GM12875 (cell line): ENCODE measurements at regions not wholly inside any gene's neighbourhood (a gene's known extent, or its start where the extent isn't known, plus 50 kb on each side); places are given as distances from the start of the nearest gene placed in this dataset.

Source experiments
- H3K4me3 ChIP-seq: one replicate; pipeline ENCODE4 v1.5.1; 2011; ENCODE audit warnings: low read depth, low read length, control low read depth
- TF ChIP-seq, protein P1 (sequence below): IDR thresholded peaks from 2 replicates; pipeline ENCODE4 v1.5.1; 2011; ENCODE audit warnings: low read depth, mild to moderate bottlenecking, control low read depth, inconsistent platforms, low read length, moderate library complexity, borderline replicate concordance; ENCODE audit not compliant: insufficient read depth

DNA sequence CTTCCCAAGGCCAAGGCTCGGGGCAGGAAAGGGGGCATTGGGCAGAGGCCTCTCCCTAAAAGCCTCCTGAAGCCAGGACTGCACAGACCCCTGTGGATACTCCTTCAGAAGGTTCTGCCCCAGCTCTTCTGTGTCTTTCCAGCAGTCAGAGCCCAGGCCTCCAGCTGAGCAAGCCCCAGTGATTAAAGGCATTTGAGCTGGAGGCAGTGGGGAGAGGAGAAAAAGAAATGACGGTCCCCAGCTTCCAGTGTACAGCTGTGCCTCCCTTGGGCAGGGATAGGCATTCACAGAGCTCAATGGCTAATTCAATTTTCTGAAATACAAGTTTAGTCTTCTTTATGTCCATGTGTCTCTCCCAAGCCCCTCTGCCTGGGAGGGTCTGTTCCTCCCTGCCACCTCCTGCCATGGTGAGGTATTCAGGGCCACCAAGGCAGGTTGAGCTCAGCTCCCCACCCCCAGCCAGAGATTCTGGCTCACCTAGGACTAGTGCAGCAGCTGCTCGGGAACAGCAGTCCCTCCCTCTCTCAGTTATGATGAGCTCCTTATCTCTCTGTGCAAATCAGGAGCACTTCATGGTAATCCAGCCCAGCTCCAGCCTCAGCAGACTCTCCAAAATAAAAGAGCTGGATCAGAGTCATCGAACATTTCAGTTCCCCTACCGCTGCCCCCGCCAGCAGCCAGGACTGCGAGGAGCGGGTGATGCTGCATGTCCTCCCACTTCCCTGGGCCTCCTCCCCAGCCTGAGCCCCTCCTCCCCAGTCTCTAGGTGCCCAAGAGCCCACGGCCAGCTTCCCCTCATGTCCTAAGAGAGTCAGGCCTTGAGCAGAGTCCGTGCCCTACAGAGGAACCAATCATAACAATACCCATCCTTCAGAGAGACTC, 208.4 kb upstream of the ZC3H12A start:
- H3K4me3 ChIP-seq: no peak overlapping the region
- TF ChIP-seq, protein P1, sequence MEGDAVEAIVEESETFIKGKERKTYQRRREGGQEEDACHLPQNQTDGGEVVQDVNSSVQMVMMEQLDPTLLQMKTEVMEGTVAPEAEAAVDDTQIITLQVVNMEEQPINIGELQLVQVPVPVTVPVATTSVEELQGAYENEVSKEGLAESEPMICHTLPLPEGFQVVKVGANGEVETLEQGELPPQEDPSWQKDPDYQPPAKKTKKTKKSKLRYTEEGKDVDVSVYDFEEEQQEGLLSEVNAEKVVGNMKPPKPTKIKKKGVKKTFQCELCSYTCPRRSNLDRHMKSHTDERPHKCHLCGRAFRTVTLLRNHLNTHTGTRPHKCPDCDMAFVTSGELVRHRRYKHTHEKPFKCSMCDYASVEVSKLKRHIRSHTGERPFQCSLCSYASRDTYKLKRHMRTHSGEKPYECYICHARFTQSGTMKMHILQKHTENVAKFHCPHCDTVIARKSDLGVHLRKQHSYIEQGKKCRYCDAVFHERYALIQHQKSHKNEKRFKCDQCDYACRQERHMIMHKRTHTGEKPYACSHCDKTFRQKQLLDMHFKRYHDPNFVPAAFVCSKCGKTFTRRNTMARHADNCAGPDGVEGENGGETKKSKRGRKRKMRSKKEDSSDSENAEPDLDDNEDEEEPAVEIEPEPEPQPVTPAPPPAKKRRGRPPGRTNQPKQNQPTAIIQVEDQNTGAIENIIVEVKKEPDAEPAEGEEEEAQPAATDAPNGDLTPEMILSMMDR: no peak

DNA sequence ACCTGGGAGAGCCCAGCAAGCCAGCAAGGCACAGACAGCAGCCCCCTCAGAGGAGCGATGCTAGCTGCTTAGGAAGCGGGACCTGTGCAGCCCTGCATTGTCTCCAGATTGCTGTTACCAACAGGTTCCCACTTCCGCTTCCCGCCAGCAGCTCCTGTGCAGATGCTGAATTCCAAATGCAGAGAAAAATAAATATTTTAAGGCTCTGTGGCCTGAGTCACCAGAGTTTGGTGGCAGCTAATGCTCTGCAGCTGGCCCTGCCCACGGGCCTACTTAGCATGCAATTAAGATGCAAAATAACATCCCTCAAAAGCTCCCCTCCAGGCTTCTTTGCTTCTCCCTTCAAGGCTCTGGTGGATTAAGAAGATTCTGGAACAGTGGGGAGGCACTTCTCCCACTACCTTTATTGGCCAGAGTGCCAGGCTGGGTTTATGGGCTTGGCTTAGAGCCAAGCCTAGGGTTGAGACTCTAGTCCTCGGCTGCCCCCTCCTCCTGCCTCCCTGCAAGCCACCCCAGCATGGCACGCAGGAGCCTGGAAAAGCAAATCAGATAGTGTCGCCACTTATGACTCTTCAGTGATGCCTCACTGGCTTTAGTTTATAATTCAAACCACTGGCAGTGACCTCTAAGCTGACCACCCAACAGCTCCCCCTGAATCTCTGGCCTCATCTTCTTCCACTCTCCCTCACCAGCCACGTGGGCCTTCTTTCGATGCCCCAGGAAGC, 207.1 kb upstream of the ZC3H12A start:
- TF ChIP-seq, protein P1: no peak
- H3K4me3 ChIP-seq: no peak overlapping the region

- H3K4me3 ChIP-seq: no peak overlapping the region
- TF ChIP-seq, protein P1: no peak
Measured at GRCh38 chr1:37270639-37271038, 203.7 kb upstream of the ZC3H12A start.

DNA sequence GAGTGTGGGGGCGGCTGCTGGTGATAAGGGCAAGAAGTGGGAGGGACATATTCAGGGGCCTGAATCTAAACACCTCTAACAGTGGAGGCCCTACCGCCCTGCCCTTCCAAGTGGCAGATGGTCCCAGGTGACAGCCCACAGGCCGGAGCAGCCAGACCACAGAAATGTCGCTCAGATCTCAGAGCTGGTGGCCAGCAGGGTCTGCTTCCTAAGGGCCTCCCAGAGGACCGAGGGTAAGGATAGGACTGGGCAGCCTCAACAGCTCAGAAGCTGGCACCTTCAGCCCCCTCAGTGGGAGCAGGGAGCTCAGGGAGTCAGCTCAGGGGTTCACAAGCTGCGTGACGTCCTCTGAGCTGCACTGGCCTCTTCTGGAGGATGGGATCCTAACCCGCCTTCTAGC, 201.8 kb upstream of the ZC3H12A start:
- TF ChIP-seq, protein P1: no peak
- no peak overlapping the region for H3K4me3 ChIP-seq

- H3K4me3 ChIP-seq: no peak overlapping the region
- TF ChIP-seq, protein P1: no peak
Measured at GRCh38 chr1:37274486-37274885, 199.9 kb upstream of the ZC3H12A start.

DNA sequence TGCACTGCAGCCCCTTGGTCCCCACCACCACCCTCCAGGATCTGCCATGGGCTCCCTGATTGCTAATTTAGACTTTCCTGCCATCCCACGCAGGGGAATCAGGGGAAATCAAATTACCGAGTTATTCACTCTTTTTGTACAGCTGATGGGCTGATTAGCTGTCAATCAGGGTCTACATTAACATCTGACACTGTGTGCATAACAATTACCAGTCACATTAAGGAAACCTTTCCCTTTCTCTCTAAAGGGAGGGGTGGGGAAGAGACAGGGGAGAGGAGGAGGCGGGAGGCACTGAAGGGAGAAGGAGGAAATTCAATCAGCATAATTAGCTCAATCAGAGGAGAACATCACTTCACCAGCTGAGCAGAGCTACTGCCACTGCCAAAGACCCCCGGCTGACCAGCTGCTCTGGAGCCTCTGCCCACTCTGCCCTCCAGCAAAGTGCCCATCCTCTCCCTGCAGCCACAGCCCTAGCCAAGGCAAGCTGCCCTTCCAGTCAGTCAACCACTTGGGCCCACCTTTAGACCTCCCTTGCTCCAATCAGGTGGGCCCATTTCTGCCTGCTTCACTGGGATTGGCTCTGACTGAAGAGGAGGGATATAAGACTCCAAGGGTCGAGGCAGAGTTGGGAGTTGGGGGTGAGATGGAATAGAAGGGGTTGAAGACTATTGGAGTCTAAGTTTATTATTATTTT, 199.3 kb upstream of the ZC3H12A start:
- no peak overlapping the region for H3K4me3 ChIP-seq
- TF ChIP-seq, protein P1: no peak
